HG02623 (cell line): ENCODE measurements at regions not wholly inside any gene's neighbourhood (a gene's known extent, or its start where the extent isn't known, plus 50 kb on each side); places are given as distances from the start of the nearest gene placed in this dataset.
"Not testable (repeated sequence)": the region's sequence is repeated elsewhere in the genome, so short reads cannot be mapped to it uniquely, and the experiment has no call there.

Source experiments
- ATAC-seq: cut with Tn5 transposase; IDR thresholded peaks from one replicate; pipeline ENCODE4 v1.9.1; 2021; ENCODE audit warnings: moderate library complexity; ENCODE audit not compliant: unreplicated experiment

- ATAC-seq: no peak
Observed at GRCh38 chr14:30417121-30417520, 141.8 kb upstream of the G2E3 start.

GRCh38 chr14:30417999-30418398, 141.0 kb upstream of the G2E3 start:
- no peak for ATAC-seq

- ATAC-seq: no peak
Observed at GRCh38 chr14:30419037-30419436, 139.9 kb upstream of the G2E3 start.

GRCh38 chr14:30420515-30420914, 138.4 kb upstream of the G2E3 start:
- ATAC-seq: no peak

GRCh38 chr14:30426463-30426862, 132.5 kb upstream of the G2E3 start:
- no peak for ATAC-seq

GRCh38 chr14:30427401-30427800, 131.6 kb upstream of the G2E3 start:
- no peak for ATAC-seq

GRCh38 chr14:30427846-30428245, 131.1 kb upstream of the G2E3 start:
- ATAC-seq: no peak

GRCh38 chr14:30431552-30431951, 127.4 kb upstream of the G2E3 start:
- ATAC-seq: no peak

- no peak for ATAC-seq
Observed at GRCh38 chr14:30440961-30441360, 118.0 kb upstream of the G2E3 start.

- no peak for ATAC-seq
Observed at GRCh38 chr14:30443368-30444007, 115.5 kb upstream of the G2E3 start.

- ATAC-seq: no peak
Observed at GRCh38 chr14:30444451-30444850, 114.5 kb upstream of the G2E3 start.

- ATAC-seq: no peak
Observed at GRCh38 chr14:30445011-30445793, 113.8 kb upstream of the G2E3 start.

- ATAC-seq: no peak
Observed at GRCh38 chr14:30445852-30446251, 113.1 kb upstream of the G2E3 start.

GRCh38 chr14:30450631-30451545, 108.1 kb upstream of the G2E3 start:
- ATAC-seq: no peak

- no peak for ATAC-seq
Observed at GRCh38 chr14:30456296-30456695, 102.7 kb upstream of the G2E3 start.

GRCh38 chr14:30462358-30462757, 96.6 kb upstream of the G2E3 start:
- ATAC-seq: no peak

- no peak for ATAC-seq
Observed at GRCh38 chr14:30464481-30464880, 94.5 kb upstream of the G2E3 start.

- no peak for ATAC-seq
Observed at GRCh38 chr14:30468354-30468753, 90.6 kb upstream of the G2E3 start.

GRCh38 chr14:30471980-30472379, 87.0 kb upstream of the G2E3 start:
- ATAC-seq: no peak

- not testable (repeated sequence) for ATAC-seq
Observed at GRCh38 chr14:30473846-30474696, 84.9 kb upstream of the G2E3 start.

- no peak for ATAC-seq
Observed at GRCh38 chr14:30482276-30482675, 76.7 kb upstream of the G2E3 start.
